HG03575 (cell line): ENCODE measurements at regions not wholly inside any gene's neighbourhood (a gene's known extent, or its start where the extent isn't known, plus 50 kb on each side); places are given as distances from the start of the nearest gene placed in this dataset.
"Not testable (repeated sequence)": the region's sequence is repeated elsewhere in the genome, so short reads cannot be mapped to it uniquely, and the experiment has no call there.

Experiments used
- ATAC-seq: cut with Tn5 transposase; IDR thresholded peaks from one replicate; pipeline ENCODE4 v1.9.1; 2021; ENCODE audit not compliant: unreplicated experiment, insufficient number of reproducible peaks, low FRiP score; ENCODE audit errors: extremely low read depth

DNA sequence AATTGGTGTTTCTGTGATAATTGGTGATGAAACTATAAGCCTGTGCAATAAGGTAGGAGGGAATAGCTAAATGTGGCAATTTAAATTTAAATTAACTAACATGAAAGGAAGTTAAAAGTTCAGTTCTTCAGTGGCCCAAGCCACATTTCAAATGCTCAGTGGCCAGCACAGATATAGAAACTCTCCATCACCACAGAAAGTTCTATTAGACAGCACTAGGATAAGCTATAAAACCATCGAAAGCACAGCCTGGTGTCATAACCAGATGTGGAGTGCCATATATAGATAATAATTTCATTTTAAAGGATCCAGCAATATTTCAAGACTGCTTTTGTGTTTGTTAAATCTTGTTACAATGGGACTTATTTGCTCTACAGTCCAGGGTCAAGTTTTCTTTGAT is 119.3 kb upstream of the NR3C2 start:
- ATAC-seq = no peak

GRCh38 chr4:148557793-148558192 is 115.6 kb upstream of the NR3C2 start:
- no peak for ATAC-seq

- no peak for ATAC-seq
Observed at GRCh38 chr4:148550788-148551187, 108.6 kb upstream of the NR3C2 start.

GRCh38 chr4:148542922-148543623 is 100.9 kb upstream of the NR3C2 start:
- no peak for ATAC-seq

- no peak for ATAC-seq
Observed at GRCh38 chr4:148540622-148541326, 98.6 kb upstream of the NR3C2 start.

GRCh38 chr4:148539387-148539786 is 97.2 kb upstream of the NR3C2 start:
- no peak for ATAC-seq

DNA sequence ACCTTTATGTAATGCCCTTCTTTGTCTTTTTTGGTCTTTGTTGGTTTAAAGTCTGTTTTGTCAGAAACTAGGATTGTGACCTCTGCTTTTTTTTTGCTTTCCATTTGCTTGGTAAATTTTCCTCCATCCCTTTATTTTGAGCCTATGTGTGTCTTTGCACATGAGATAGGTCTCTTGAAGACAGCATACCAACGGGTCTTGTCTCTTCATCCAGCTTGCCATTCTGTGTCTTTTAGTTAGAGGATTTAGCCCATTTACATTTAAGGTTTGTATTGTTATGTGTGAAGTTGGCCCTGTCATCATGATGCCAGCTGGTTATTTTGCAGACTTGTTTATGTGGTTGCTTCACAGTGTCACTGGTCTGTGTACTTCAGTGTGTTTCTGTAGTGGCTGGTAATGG is 91.6 kb upstream of the NR3C2 start:
- ATAC-seq = not testable (repeated sequence)

- ATAC-seq = no peak
Observed at GRCh38 chr4:148530114-148530513, 87.9 kb upstream of the NR3C2 start.

DNA sequence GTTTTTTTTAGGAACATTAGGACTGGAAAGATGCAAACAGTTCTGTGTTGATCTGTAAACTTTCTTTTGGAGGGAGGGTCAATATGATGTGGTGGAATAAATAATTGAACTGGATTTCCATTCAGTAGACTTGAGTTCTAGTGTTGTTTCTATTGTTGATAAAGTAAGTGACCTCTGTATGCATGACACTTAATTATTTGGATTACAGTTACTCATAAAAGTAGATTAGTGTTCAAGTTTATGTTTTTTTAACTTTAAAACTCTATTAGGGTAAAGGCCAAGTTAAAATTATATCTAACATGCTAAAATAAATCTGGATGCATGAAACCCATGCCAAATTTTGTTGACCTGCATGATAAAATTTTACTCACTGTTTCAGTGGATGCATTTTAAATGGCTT is 85.4 kb upstream of the NR3C2 start:
- ATAC-seq = no peak

- ATAC-seq = no peak
Observed at GRCh38 chr4:148522995-148523394, 80.8 kb upstream of the NR3C2 start.

- ATAC-seq = no peak
Observed at GRCh38 chr4:148515248-148515647, 73.0 kb upstream of the NR3C2 start.

DNA sequence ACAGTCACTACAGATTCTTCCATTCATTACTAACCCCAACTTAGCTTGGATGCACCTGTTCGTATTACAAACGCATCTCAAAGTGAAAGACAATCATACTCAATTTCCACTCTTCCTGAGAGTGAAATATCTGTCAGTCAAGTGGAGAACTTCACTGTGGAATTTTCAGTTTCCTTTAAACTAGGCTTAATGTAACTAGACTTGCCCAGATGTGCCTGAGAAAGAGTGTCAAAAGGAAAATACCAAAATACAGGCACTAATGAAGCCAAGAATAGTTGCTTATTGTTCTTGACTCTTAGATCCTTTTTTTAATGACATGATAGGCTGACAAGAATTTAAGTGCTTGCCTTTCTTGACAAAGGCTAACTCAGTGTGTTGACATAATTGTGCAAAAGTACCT is 72.4 kb upstream of the NR3C2 start:
- no peak for ATAC-seq

- no peak for ATAC-seq
Observed at GRCh38 chr4:148514041-148514440, 71.8 kb upstream of the NR3C2 start.

DNA sequence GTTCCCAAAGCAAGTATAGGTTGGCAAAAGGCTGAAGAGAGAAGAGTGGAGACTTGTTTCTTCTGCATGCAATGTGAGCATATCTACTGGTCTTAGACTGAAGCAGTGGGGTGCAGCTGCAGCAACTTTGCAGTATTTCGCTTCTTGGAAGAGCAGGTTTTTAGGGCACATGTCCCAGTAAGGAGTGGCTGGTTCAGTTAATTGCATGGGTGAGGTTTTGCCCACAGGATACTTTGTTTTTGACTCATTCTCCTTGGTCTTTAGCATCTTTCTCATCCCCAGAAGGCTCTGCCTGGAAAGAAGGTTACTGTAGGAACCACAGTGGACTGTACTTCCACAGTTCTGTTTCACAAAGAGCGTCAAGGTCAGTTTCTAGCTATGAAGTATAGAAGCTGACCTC is 68.0 kb upstream of the NR3C2 start:
- no peak for ATAC-seq

GRCh38 chr4:148503681-148504080 is 61.5 kb upstream of the NR3C2 start:
- no peak for ATAC-seq

GRCh38 chr4:148497258-148497657 is 55.0 kb upstream of the NR3C2 start:
- no peak for ATAC-seq

DNA sequence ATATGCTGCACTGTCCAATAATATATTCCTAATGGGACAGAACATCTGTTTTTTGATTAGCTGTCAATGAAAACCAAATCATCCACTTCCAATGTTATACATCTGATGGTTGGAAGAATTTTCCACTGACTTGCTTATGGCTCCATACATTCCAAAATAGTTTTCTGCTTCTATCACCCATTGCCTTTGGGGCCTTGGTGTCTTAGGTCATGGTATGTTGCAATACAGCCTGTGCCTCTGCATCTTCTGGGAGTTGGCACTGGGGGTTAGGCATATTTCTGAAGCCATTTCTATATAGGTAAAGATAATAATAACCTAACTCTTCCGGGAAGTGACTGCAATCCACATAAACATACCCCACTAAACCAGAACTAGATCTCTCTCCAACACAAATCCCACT is 53.2 kb upstream of the NR3C2 start:
- ATAC-seq = no peak
